ENCODE measurements at regions not wholly inside any gene's neighbourhood (a gene's known extent, or its start where the extent isn't known, plus 50 kb on each side); places are given as distances from the start of the nearest gene placed in this dataset.

DNA sequence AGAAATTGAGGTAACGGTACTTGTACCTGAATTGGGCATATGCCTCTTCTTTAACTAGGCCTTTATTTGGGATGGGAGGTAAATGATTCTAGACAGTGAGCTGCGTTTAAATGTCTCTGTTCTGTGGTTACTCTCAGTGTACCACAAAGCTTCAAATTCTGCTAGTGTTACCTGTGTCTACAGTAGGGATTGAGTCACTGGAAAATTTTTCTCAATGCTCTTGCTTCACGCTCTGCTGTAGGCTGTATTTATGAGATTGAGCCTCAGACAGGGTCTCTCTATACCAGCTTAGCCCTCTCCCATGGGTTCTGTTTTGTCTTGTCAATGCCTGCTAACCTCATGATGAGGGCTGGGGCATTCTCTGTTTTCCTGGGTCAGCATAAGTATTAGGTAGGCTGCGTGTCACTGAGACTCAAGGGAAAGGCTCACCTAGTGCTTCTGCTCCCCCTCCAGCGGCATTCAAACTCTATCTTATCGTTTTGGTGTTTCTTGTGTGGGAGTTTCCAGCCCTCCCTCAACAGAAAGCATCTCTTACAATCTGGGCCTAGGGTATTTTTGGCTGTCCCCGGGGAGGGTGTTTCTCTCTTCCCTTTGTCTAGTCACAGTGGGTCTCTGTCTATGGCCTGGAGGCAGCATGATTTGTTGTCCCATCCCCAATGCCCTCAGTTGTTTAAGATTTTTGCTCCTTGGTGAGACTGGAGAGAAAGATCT, 285.8 kb downstream of the ADGRD1 start:
- Histone ChIP-seq H3K27ac (ENCODE audit: low read depth, low read length) (no peak overlapping the region), H2AK5ac (ENCODE audit: low read depth, low read length) (no peak overlapping the region), H4K5ac (ENCODE audit: insufficient read length, low read depth, low read length) (no peak overlapping the region), H2BK15ac (ENCODE audit: low read length) (no peak overlapping the region), H3K79me1 (ENCODE audit: low read depth, low read length) (no peaks in the 10 kb centered on the region), H3K36me3 (ENCODE audit: control insufficient read depth in 2 of 4, insufficient read depth in 4 of 4, low read length in 3 of 4) (no peaks in the 10 kb centered on the region), H4K8ac (ENCODE audit: extremely low read depth, insufficient read depth, low read length) (no peak overlapping the region), H3K23me2 (ENCODE audit: low read depth, low read length) (no peaks in the 10 kb centered on the region), H3K4me2 (ENCODE audit: insufficient read depth in 1 of 2, low read depth in 2 of 2, low read length in 2 of 2) (no peak overlapping the region), H2AFZ (ENCODE audit: low read length) (no peak overlapping the region), H2BK12ac (ENCODE audit: low read depth, low read length) (no peak overlapping the region), H3K14ac (ENCODE audit: insufficient read length) (no peak overlapping the region), H3K9ac (replicated peaks in 1 of 4; ENCODE audit: extremely low read depth in 1 of 4, low read depth in 3 of 4, low read length in 3 of 4) (no peak overlapping the region), H3K4me1 (replicated peaks in 1 of 4; ENCODE audit: control insufficient read depth in 3 of 4, insufficient read depth in 4 of 4, low read length in 3 of 4) (peaks cover 0 to under 1% (median under 1%) of the 10 kb centered on the region in 4 experiments; a peak in 2 of 7 replicates), H3K23ac (ENCODE audit: insufficient read length) (no peak overlapping the region), H3K27me3 (replicated peaks in 1 of 4; ENCODE audit: control insufficient read depth in 3 of 4, extremely low read depth in 1 of 4, insufficient read depth in 3 of 4, low read length in 3 of 4) (peaks cover 0 to 2% (median 1%) of the 10 kb centered on the region in 4 experiments; a peak in 3 of 7 replicates), H3K4ac (replicated peaks; ENCODE audit: insufficient read length, low read depth, low read length) (no peak overlapping the region), H3K9me3 (ENCODE audit: insufficient read depth in 2 of 2, low read depth in 1 of 2, low read length in 1 of 2) (peaks cover 5 to 7% of the 10 kb centered on the region in 2 experiments; a peak in 3 of 4 replicates), H2BK20ac (ENCODE audit: low read length) (no peak overlapping the region), H4K20me1 (replicated peaks in 1 of 2; ENCODE audit: control insufficient read depth in 1 of 2, insufficient read depth in 2 of 2, low read length in 2 of 2) (no peaks in the 10 kb centered on the region), H3K18ac (ENCODE audit: extremely low read depth, low read length) (no peak overlapping the region), H3K79me2 (ENCODE audit: control insufficient read depth in 1 of 2, insufficient read depth in 2 of 2, low read length in 2 of 2) (no peaks in the 10 kb centered on the region), H4K91ac (replicated peaks; ENCODE audit: insufficient read length, low read length) (no peak overlapping the region), H3K56ac (replicated peaks; ENCODE audit: insufficient read length, low read depth, low read length) (no peak overlapping the region), H2BK5ac (ENCODE audit: low read depth, low read length) (no peak overlapping the region), H2BK120ac (replicated peaks; ENCODE audit: low read depth, low read length) (no peak overlapping the region), H3K4me3 (ENCODE audit: extremely low read depth in 1 of 4, insufficient read depth in 2 of 4, low read depth in 3 of 4, low read length in 4 of 4) (no peak overlapping the region)
- ChIA-PET POLR2A (ENCODE audit: partially characterized antibody) (no interaction called here), CTCF (ENCODE audit: partially characterized antibody) (interaction anchor here (0.7 to 2.6 kb wide), 4 partner anchors 9 to 126 kb away, joined by 3 to 7 read pairs (median 4); no protein-coding TSS in a partner anchor)
- DNase-seq (ENCODE audit: low read depth in 1 of 2, low spot score in 2 of 2): no peak
- TF ChIP-seq ATF2 (IDR thresholded peaks at IDR 0.05; ENCODE audit: low read length): no peak
- TF ChIP-seq CBX8 (IDR thresholded peaks at IDR 0.05; ENCODE audit: borderline replicate concordance, low read depth, low read length): no peak
- no peak for TF ChIP-seq TCF12 (IDR thresholded peaks at IDR 0.05; ENCODE audit: low read depth, low read length)
- 76% methylated on average over 7 of the region's 7 CpGs; no CpG with 5 or more reads in 1 of the 2 experiments for WGBS, 2 experiments (ENCODE audit: extremely low coverage in 1 of 2, insufficient coverage in 1 of 2, insufficient read length in 1 of 2, insufficient replicate concordance in 2 of 2, low coverage in 1 of 2, low lambda C conversion rate in 2 of 2, missing lambda C conversion rate in 1 of 2)
- no peak for FAIRE-seq

Data from H1 (cell line).